HG03520 (cell line): ENCODE measurements at regions not wholly inside any gene's neighbourhood (a gene's known extent, or its start where the extent isn't known, plus 50 kb on each side); places are given as distances from the start of the nearest gene placed in this dataset.

Experiments used
- ATAC-seq: cut with Tn5 transposase; IDR thresholded peaks from one replicate; pipeline ENCODE4 v1.9.1; 2021; ENCODE audit warnings: mild to moderate bottlenecking, moderate library complexity; ENCODE audit not compliant: unreplicated experiment

- no peak for ATAC-seq
Measured at GRCh38 chr7:36002900-36003299, 150.2 kb upstream of the EEPD1 start.

- no peak for ATAC-seq
Measured at GRCh38 chr7:36003343-36003742, 149.7 kb upstream of the EEPD1 start.

GRCh38 chr7:36005293-36005692 lies 147.8 kb upstream of the EEPD1 start:
- no peak for ATAC-seq

DNA sequence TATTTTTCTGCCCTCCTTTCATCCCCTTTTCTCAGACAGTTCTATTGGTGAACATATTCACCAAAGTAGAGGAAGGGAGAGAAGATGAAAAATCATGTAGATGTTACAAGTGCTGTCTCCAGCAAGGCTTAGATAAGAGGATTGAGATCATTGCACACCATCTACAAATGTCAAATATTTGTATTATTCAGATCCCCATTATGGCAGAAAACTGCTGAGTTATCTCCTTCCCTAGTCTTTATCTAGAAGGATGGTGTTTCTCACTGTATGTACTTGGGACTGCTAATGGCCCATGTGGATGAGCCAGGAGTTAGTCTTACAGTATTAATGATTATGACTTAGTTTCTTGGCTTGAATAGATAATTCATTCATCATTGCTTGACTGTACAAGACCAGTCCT lies 147.2 kb upstream of the EEPD1 start:
- no peak for ATAC-seq

DNA sequence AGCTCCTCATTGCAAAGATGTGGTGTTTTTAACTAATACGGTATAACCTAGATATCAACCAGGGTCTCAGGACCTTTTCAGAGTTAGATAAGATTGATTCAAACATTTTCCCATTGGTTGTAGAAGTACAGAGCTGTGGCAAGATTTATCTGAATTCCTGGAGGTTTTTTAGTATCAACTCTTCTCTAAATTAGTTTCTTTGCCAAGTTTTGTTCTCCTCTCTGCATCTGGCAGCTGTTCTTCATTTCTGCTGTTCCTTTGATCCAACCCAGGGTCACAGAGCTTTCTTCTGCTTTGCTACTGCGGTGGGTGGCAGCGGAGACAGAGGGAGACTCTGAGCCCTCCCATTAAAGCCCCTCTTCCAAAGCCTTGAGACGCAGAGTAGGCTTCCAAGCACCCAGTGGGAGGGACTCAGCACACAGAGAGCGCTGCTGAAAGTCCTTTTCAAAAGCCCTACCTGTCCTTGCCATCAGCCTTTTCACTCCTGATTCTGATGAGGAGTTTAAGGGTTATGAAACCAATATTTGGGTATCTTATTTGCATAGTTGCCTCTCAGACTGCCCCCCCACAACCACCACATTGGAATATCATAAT lies 146.3 kb upstream of the EEPD1 start:
- no peak for ATAC-seq

- no peak for ATAC-seq
Measured at GRCh38 chr7:36010656-36011587, 142.1 kb upstream of the EEPD1 start.

DNA sequence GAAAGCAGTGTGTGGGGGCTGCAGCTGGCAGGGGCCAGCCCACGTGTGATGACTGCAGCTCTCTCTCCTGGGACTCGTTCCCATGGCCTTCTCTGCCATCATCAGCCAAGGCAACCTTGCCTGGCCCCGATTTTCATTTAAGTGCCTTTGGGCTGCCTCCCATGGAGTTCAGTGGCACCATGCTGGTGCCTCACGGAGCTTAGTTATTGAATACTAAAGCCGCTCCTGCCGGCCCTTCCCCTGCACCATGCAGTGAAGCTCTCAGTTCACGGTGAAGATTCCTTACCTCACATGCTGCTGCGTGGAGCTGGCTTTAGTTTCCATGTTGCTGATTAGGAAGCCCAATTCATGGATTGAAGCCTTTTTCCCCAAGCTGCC lies 141.5 kb upstream of the EEPD1 start:
- ATAC-seq = no peak

DNA sequence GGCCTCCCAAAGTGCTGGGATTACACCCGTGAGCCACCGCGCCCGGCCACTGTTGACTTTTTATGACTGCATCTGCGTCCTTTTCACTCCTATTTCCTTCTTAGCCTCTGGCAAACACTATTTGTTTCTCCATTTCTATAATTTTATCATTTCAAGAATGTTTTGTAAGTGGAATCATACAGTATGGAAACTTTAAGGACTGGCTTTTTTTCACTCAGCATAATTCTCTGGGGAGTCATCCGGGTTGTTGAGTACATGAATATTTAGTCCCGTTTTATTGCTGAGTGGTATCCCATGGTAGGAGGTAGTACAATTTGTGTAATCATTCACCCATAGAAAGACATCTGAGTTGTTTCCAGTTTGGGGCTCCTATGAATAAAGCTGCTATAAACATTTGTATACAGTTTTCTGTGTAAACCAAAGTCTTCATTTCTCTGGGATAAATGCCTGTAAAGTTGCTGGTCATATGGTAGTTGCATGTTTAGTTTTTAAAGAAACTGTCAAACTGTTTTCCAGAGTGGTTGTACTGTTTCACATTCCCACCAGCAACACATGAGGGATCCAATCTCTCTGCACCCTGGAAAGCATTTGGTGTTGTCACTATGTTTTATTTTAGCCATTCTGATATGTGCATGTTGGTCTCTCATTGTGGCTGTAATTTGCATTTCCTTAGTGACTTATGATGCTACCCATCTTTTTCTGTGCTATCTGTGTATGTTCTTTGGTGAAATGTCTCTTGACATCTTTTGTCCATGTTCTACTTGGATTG lies 139.6 kb upstream of the EEPD1 start:
- ATAC-seq = no peak

DNA sequence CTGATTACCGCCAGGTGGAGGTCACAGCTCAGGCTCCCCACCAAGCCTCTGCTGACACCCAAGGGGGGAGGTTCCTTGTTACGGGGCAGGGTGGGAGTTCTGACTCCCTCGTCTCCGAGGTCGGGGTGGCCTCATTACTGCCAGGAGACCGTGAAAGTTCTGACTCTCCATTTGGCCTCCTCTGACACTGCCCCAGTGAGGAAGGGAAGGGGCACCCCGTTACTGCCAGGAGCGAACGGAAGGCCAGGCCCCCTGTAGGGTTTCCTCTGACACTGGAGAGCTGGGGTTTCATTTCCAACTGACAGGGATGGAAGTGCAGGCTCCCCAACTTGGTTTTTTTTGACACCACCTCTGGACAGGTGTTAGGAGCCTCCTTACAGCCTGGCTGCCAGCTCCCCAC lies 138.1 kb upstream of the EEPD1 start:
- ATAC-seq = no peak

GRCh38 chr7:36015733-36016132 lies 137.3 kb upstream of the EEPD1 start:
- ATAC-seq = no peak

DNA sequence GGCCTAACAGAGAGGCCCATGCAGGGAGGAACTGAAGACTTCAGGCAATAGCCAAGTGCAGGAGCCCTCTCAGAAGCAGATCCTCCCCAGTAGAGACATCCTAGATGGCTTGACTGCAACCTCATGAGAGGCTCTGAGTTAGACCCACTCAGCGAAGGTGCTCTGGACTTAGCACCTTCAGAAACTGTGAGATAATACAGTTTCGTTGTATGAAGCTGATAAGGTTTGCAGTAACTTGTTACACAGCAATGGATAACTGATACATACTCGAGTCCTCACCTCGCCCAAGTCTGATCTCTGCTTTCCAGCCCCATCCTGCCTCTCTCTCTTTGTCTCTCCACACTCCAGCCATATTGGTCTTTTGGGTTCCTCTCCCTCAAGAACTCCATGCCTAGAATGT lies 136.4 kb upstream of the EEPD1 start:
- no peak for ATAC-seq

DNA sequence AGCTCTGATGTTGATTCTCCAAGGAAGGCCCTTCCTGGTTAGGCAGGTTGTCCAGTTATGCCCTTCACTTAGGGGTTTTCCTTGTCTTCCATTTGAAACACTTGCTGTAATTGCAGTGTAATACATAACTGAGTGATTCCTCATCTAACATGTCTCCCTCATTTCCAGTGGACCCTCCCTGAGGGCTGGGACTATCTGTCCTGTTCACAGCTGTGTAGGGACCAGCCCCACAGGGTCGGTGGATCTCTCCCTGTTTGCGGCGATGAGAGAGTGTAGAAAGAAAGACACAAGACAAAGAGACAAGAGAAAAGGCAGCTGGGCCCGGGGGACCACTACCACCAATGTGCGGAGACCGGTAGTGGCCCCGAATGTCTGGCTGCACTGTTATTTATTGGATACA lies 135.9 kb upstream of the EEPD1 start:
- no peak for ATAC-seq

DNA sequence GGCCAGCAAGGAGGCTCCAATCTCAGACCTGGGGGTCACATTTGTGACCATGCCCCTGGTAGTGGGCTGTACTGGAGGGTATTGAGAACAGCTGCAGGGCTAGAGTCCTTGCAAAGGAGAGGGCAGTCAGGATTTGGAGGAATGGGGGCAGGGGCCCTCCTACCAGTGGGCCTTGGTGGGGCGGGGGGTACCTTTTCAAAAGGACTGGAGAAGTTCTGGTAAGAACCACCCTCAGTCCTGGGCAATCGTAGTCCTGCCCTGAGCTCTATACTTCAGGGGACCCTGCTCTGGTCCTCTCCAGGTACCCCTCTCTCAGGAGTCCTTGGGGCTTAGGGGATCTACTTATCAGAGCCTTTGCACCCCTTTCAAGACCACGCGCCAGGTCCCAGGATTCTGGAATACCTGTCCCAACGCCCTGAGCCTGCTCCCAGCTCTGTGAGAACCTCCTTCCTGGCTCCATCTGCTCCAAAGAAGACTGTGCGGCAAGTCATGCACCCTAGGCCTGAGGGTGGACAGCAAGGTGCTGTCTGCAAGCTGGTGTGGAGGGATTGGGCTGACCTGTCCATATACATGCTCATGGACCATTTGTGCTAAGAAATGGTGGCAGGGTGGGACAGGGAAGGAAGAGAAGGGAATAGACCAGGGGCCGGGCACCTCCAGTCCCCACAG lies 134.1 kb upstream of the EEPD1 start:
- ATAC-seq = no peak

GRCh38 chr7:36019538-36019937 lies 133.5 kb upstream of the EEPD1 start:
- ATAC-seq = no peak

GRCh38 chr7:36019980-36020379 lies 133.1 kb upstream of the EEPD1 start:
- ATAC-seq = no peak

- ATAC-seq = no peak
Measured at GRCh38 chr7:36021367-36021766, 131.7 kb upstream of the EEPD1 start.

GRCh38 chr7:36021917-36022550 lies 131.0 kb upstream of the EEPD1 start:
- no peak for ATAC-seq

- no peak for ATAC-seq
Measured at GRCh38 chr7:36023033-36023560, 130.0 kb upstream of the EEPD1 start.

DNA sequence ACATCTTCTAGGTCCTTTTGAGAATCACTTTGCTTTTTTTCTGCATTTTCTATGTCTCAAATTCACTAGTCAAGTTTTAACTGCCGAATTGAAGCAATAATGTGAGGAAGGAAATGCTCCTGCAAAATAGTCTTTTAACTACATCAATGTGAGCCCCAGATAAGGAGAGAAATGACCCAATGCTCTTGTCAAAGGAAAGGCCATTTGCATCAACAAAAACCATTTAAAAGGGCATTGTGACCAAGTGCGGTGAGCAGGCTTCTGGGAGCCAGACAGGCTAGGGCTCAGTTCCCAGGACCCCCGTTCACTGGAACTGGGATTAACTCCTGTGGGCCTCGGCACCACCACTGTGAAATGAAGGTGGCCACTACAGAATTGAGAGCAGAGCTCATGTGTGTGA lies 127.9 kb upstream of the EEPD1 start:
- ATAC-seq = no peak

GRCh38 chr7:36029311-36029710 lies 123.7 kb upstream of the EEPD1 start:
- ATAC-seq = no peak
